Loucy (cell line): ENCODE measurements at regions not wholly inside any gene's neighbourhood (a gene's known extent, or its start where the extent isn't known, plus 50 kb on each side); places are given as distances from the start of the nearest gene placed in this dataset.

Experiments
- H2AFZ ChIP-seq: fragments of 200-600 bp; sonication (generic); 2 replicates; pipeline ENCODE4 v1.6.0; 2016; ENCODE audit warnings: antibody characterized with exemption, mild to moderate bottlenecking, low read length, moderate library complexity
- H3F3A ChIP-seq: fragments of 200-600 bp; 2 replicates; pipeline ENCODE4 v1.6.0; 2016; ENCODE audit warnings: antibody characterized with exemption, low read depth, mild to moderate bottlenecking
- H3K27me3 ChIP-seq: fragments of 200-600 bp; sonication (generic); 2 replicates; pipeline ENCODE4 v1.6.1; 2014; ENCODE audit warnings: low read length, mild to moderate bottlenecking; ENCODE audit not compliant: insufficient read depth, poor library complexity, severe bottlenecking
- H3K36me3 ChIP-seq: fragments of 200-600 bp; sonication (generic); 2 replicates; pipeline ENCODE4 v1.6.1; 2016; ENCODE audit warnings: low read length; ENCODE audit not compliant: insufficient read depth
- H3K4me1 ChIP-seq: fragments of 200-600 bp; sonication (generic); 2 replicates; pipeline ENCODE4 v1.5.1; 2014; ENCODE audit warnings: low read length, mild to moderate bottlenecking; ENCODE audit not compliant: insufficient read depth, poor library complexity, severe bottlenecking
- H3K4me2 ChIP-seq: fragments of 200-600 bp; sonication (generic); 2 replicates; pipeline ENCODE4 v1.6.0; 2014; ENCODE audit warnings: antibody characterized with exemption, low read length, low read depth, mild to moderate bottlenecking; ENCODE audit not compliant: poor library complexity, severe bottlenecking
- H3K4me3 ChIP-seq: fragments of 200-600 bp; sonication (generic); 2 replicates; pipeline ENCODE4 v1.5.1; 2014; ENCODE audit warnings: low read length, mild to moderate bottlenecking, mixed read lengths; ENCODE audit not compliant: poor library complexity, severe bottlenecking
- H3K79me2 ChIP-seq: fragments of 200-600 bp; sonication (generic); 2 replicates; pipeline ENCODE4 v1.6.1; 2014; ENCODE audit warnings: low read length; ENCODE audit not compliant: insufficient read depth
- H3K9ac ChIP-seq: fragments of 200-600 bp; sonication (generic); 2 replicates; pipeline ENCODE4 v1.6.0; 2014; ENCODE audit warnings: mild to moderate bottlenecking, low read depth, low read length, moderate library complexity; ENCODE audit not compliant: poor library complexity, severe bottlenecking
- H3K9me2 ChIP-seq: fragments of 200-600 bp; sonication (generic); replicated peaks from 2 replicates; pipeline ENCODE4 v1.6.1; 2016; ENCODE audit warnings: low read depth, low read length, mixed read lengths
- H3K9me3 ChIP-seq: fragments of 200-600 bp; sonication (generic); 2 replicates; pipeline ENCODE4 v1.6.1; 2014; ENCODE audit warnings: mild to moderate bottlenecking, antibody characterized with exemption, low read length, low read depth; ENCODE audit not compliant: insufficient read depth
- H4K20me1 ChIP-seq: fragments of 200-600 bp; sonication (generic); 2 replicates; pipeline ENCODE4 v1.6.0; 2014; ENCODE audit warnings: antibody characterized with exemption, low read length, mild to moderate bottlenecking; ENCODE audit not compliant: insufficient read depth, poor library complexity, severe bottlenecking
- EZH2phosphoT487 ChIP-seq: fragments of 200-600 bp; IDR thresholded peaks from 2 replicates; pipeline ENCODE4 v1.6.1; 2018; ENCODE audit warnings: antibody characterized with exemption, mild to moderate bottlenecking, moderate library complexity, borderline replicate concordance
- TF ChIP-seq, protein P1 (sequence below): fragments of 200-600 bp; sonication (generic); conservative IDR thresholded peaks from 2 replicates; pipeline ENCODE4 v1.5.1; 2014; ENCODE audit warnings: mild to moderate bottlenecking, antibody characterized with exemption, low read length

DNA sequence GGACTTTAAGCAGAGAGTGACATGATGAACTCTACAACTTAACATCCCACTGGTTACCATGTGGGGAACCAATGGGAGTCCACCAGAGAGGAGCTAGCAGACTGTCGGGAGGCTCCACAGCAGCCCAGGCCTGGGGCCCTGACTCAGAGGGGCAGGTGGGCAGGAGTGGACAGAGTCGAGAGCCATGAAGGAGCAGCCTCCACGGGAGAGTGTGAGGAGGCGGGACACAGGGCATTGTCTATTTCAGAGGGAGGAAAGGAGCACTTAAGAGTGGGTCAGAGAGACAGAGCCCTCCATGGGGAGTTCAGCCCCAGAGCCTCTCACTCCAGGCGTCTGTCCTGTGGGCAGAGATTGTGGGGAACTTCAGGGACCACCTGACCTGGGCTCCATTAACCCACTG is 118.7 kb downstream of the CYP26B1 start:
- Histone ChIP-seq H3K4me1 (no peaks in the 10 kb centered on the region), H4K20me1 (no peaks in the 10 kb centered on the region), H3K9me2 (no peaks in the 10 kb centered on the region), H3K4me3 (no peak overlapping the region), H2AFZ (no peak overlapping the region), H3F3A (no peaks in the 10 kb centered on the region), H3K36me3 (no peaks in the 10 kb centered on the region), H3K9ac (no peak overlapping the region), H3K79me2 (no peaks in the 10 kb centered on the region), H3K4me2 (no peak overlapping the region), H3K27me3 (no peaks in the 10 kb centered on the region), H3K9me3 (no peaks in the 10 kb centered on the region; the same call in 1 of the 2 replicates)
- TF ChIP-seq EZH2phosphoT487: no peak
- TF ChIP-seq, protein P1, sequence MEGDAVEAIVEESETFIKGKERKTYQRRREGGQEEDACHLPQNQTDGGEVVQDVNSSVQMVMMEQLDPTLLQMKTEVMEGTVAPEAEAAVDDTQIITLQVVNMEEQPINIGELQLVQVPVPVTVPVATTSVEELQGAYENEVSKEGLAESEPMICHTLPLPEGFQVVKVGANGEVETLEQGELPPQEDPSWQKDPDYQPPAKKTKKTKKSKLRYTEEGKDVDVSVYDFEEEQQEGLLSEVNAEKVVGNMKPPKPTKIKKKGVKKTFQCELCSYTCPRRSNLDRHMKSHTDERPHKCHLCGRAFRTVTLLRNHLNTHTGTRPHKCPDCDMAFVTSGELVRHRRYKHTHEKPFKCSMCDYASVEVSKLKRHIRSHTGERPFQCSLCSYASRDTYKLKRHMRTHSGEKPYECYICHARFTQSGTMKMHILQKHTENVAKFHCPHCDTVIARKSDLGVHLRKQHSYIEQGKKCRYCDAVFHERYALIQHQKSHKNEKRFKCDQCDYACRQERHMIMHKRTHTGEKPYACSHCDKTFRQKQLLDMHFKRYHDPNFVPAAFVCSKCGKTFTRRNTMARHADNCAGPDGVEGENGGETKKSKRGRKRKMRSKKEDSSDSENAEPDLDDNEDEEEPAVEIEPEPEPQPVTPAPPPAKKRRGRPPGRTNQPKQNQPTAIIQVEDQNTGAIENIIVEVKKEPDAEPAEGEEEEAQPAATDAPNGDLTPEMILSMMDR: no peak

DNA sequence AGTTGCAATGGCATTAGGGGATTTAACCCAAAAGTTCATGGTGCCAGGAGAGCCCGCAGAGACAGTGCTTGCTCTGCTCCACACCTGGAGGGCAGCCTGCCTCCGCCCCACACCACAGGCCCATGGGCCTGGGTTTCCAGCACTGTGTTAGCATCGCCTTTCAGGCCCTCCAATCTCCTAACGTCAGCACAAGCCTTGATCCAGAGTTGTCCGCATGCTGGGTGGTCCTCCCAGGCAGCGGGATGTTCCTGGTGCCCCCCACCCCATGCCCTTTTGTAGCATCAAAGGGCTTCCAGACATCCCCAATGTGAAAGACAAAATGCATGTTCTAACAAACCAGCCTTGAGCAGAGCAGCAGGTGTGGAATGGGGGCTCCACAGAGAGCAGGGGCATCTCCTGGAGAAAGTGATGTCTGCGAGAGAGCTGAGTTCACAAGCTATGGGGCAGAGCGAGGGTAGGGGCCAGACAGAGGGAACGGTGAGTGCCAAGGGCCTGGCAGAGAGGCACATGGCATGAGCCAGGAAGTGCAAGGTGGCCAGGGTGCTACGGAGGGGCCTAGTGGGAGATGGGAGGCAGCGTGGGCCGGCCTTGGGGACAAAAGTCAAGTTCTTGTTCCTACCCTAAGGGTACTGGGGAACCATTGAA is 119.2 kb downstream of the CYP26B1 start:
- no peaks in the 10 kb centered on the region for H3K79me2 ChIP-seq
- no peak overlapping the region for H3K4me3 ChIP-seq
- TF ChIP-seq, protein P1: no peak
- no peak for TF ChIP-seq EZH2phosphoT487

DNA sequence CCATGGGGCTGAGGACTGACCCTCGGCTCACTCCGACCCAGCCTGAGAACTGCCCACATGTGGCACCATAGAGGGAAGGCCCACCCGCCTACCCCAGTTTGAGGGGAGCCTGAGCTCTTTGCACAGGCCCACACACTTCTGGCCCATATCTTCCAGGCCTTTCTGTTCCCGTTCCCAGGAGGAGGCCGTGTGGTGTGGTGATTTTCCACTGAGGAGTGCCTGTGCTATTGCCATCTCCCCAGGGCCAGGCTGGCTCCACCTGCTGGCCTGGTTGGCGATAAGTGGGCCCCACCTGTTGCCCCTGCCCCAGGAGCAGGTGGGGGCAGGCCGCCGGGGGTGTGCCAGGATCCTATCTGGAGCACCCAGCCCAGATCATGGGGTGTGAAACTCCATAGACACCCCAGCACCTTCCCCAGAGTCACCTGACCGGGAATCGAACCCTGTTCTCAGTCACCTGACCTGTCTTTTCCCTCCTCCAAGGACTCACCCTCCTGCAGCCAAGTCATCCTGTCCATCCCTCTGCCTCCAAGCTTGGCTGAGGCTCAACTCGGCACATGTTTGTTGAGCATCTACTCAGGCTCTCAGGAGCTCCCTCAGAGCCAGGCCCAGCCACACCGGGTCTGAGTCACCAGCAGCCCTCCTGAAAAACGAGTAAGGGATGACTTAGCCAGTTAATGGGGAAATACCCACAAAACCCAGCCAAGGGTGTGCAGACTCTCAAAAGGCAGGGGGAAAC is 120.1 kb downstream of the CYP26B1 start:
- H3K27me3 ChIP-seq: no peaks in the 10 kb centered on the region
- H3K9me2 ChIP-seq: no peaks in the 10 kb centered on the region
- H3K9me3 ChIP-seq: no peaks in the 10 kb centered on the region; the same call in 1 of the 2 replicates
- no peaks in the 10 kb centered on the region for H4K20me1 ChIP-seq
- H3F3A ChIP-seq: no peaks in the 10 kb centered on the region
- TF ChIP-seq, protein P1: no peak
- TF ChIP-seq EZH2phosphoT487: no peak
- H3K9ac ChIP-seq: no peak overlapping the region
- no peak overlapping the region for H2AFZ ChIP-seq
- no peaks in the 10 kb centered on the region for H3K4me1 ChIP-seq
- H3K4me2 ChIP-seq: no peak overlapping the region
- no peaks in the 10 kb centered on the region for H3K36me3 ChIP-seq
- no peak overlapping the region for H3K4me3 ChIP-seq
- no peaks in the 10 kb centered on the region for H3K79me2 ChIP-seq

More for the DNA sequence above, 119.2 kb downstream of the CYP26B1 start:
- no peak overlapping the region for H3K4me2 ChIP-seq
- no peaks in the 10 kb centered on the region for H3K27me3 ChIP-seq
- H3K9me3 ChIP-seq: no peaks in the 10 kb centered on the region; the same call in 1 of the 2 replicates
- H3K36me3 ChIP-seq: no peaks in the 10 kb centered on the region
- no peaks in the 10 kb centered on the region for H3K9me2 ChIP-seq
- H4K20me1 ChIP-seq: no peaks in the 10 kb centered on the region
- H3F3A ChIP-seq: no peaks in the 10 kb centered on the region
- no peak overlapping the region for H2AFZ ChIP-seq
- H3K9ac ChIP-seq: no peak overlapping the region
- no peaks in the 10 kb centered on the region for H3K4me1 ChIP-seq
